ENCODE measurements at regions not wholly inside any gene's neighbourhood (a gene's known extent, or its start where the extent isn't known, plus 50 kb on each side); places are given as distances from the start of the nearest gene placed in this dataset.

- Histone ChIP-seq H3K14ac (replicated peaks; ENCODE audit: low read depth, low read length) (no peak overlapping the region), H3K4me1 (ENCODE audit: control insufficient read depth, insufficient read depth, low read length) (no peaks in the 10 kb centered on the region), H4K5ac (ENCODE audit: low read depth, low read length) (no peak overlapping the region), H2AK9ac (replicated peaks; ENCODE audit: low read depth, low read length, poor library complexity) (no peak overlapping the region), H3K23ac (ENCODE audit: low read depth, low read length) (no peak overlapping the region), H2AK5ac (ENCODE audit: low read depth, low read length) (no peak overlapping the region), H2AFZ (replicated peaks; ENCODE audit: low read length, poor library complexity) (no peak overlapping the region), H2BK5ac (ENCODE audit: low read depth, low read length, poor library complexity, severe bottlenecking) (peak overlapping the region; percentile 79), H3K9me1 (ENCODE audit: insufficient read depth, low read length) (no peaks in the 10 kb centered on the region), H2BK120ac (ENCODE audit: low read depth, low read length) (no peak overlapping the region), H4K91ac (ENCODE audit: insufficient read depth, low read depth, low read length) (no peak overlapping the region), H4K8ac (ENCODE audit: low read depth in 2 of 2, low read length in 2 of 2) (no peak overlapping the region), H3K4me2 (ENCODE audit: low read depth, low read length) (no peak overlapping the region), H2BK20ac (ENCODE audit: low read depth, low read length) (no peak overlapping the region), H4K20me1 (ENCODE audit: insufficient read depth, low read length) (no peaks in the 10 kb centered on the region), H3K9me3 (ENCODE audit: control insufficient read depth, insufficient read depth, low read length) (peaks cover 6% of the 10 kb centered on the region; the same call in 1 of the 2 replicates), H3K79me1 (ENCODE audit: low read depth in 1 of 2, low read length in 2 of 2) (no peaks in the 10 kb centered on the region), H3K36me3 (ENCODE audit: control insufficient read depth, insufficient read depth, low read length) (no peaks in the 10 kb centered on the region), H3K27me3 (ENCODE audit: control insufficient read depth, insufficient read depth, low read length) (no peaks in the 10 kb centered on the region), H3K27ac (ENCODE audit: insufficient read depth, low read length) (no peak overlapping the region), H3K4ac (ENCODE audit: low read depth, low read length) (no peak overlapping the region), H3K9ac (ENCODE audit: low read depth, low read length) (no peak overlapping the region), H3K4me3 (ENCODE audit: insufficient read depth, low read depth, low read length) (no peak overlapping the region), H3K18ac (ENCODE audit: low read depth, low read length) (no peak overlapping the region), H3K56ac (ENCODE audit: extremely low read depth, insufficient read depth, low read length) (no peak overlapping the region), H2BK15ac (ENCODE audit: low read depth, low read length) (no peak overlapping the region)
- ChIA-PET POLR2A (ENCODE audit: unreplicated experiment) (no interaction called here), CTCF (no interaction called here)
- in situ Hi-C loops (cut with MboI; ENCODE audit: low sequenced_read_pairs) (no loop called here), intact Hi-C loops (cut with micrococcal nuclease) (loop anchor here (5.0 kb wide), 1 partner anchor 924 kb away; no protein-coding TSS in a partner anchor), dilution Hi-C loops (cut with HindIII; ENCODE audit: low sequenced_read_pairs, unreplicated experiment) (no loop called here)
- WGBS, 2 experiments (ENCODE audit: extremely low coverage in 2 of 2, insufficient read length in 1 of 2) = 72% methylated on average over 7 of the region's 16 CpGs; no CpG with 5 or more reads in 1 of the 2 experiments
- no peak for ATAC-seq (ENCODE audit: low read depth)
- no TSS peak for BruUV-seq (replicated peaks)
- TF ChIP-seq CHD1 (IDR thresholded peaks at IDR 0.05; ENCODE audit: low read depth, low read length) (no peak), RCOR1 (IDR thresholded peaks at IDR 0.05; ENCODE audit: insufficient replicate concordance, low read length) (no peak), ELK1 (IDR thresholded peaks at IDR 0.05; ENCODE audit: borderline replicate concordance, low read depth, low read length) (no peak), MAZ (IDR thresholded peaks at IDR 0.05; ENCODE audit: borderline replicate concordance, low read depth, low read length) (no peak), FOS (IDR thresholded peaks at IDR 0.05; ENCODE audit: low read depth, low read length) (no peak), POLR2A (IDR thresholded peaks at IDR 0.05; ENCODE audit: low read depth, low read length) (no peak), MXI1 (IDR thresholded peaks at IDR 0.05; ENCODE audit: borderline replicate concordance, low read depth, low read length) (no peak), RFX5 (IDR thresholded peaks at IDR 0.05; ENCODE audit: low read depth, low read length) (no peak), BHLHE40 (IDR thresholded peaks at IDR 0.05; ENCODE audit: low read depth, low read length) (no peak), NFE2L2 (IDR thresholded peaks at IDR 0.05; ENCODE audit: low read depth, low read length) (no peak)
- DNase-seq = no peak
Measured at GRCh38 chr21:41066086-41066938, 101.6 kb upstream of the BACE2 start.
